ENCODE measurements at regions not wholly inside any gene's neighbourhood (a gene's known extent, or its start where the extent isn't known, plus 50 kb on each side); places are given as distances from the start of the nearest gene placed in this dataset.
A peak's percentile ranks its signal among the peaks of the same experiment; 100 is the strongest.

- Histone ChIP-seq H3K4me3 (ENCODE audit: control extremely low read depth in 1 of 5, extremely low read depth in 1 of 5, insufficient read depth in 1 of 5, low read depth in 2 of 5, low read length in 4 of 5) (no peak overlapping the region), H3K79me2 (ENCODE audit: control insufficient read depth, insufficient read depth, low read length) (no peaks in the 10 kb centered on the region), H3K4me1 (ENCODE audit: control insufficient read depth in 2 of 2, insufficient read depth in 2 of 2, low read length in 2 of 2) (no peaks in the 10 kb centered on the region), H3K36me3 (replicated peaks in 1 of 2; ENCODE audit: control extremely low read depth in 1 of 2, control insufficient read depth in 1 of 2, extremely low read depth in 1 of 2, insufficient read depth in 2 of 2, low read length in 1 of 2) (no peaks in the 10 kb centered on the region), H2AFZ (ENCODE audit: insufficient read depth, low read depth, low read length, poor library complexity, severe bottlenecking) (peak overlapping the region; percentile 45), H3K9ac (ENCODE audit: low read length) (no peak overlapping the region), H3K4me2 (replicated peaks; ENCODE audit: low read depth, low read length, poor library complexity, severe bottlenecking) (no peak overlapping the region), H3K9me3 (ENCODE audit: control extremely low read depth in 1 of 3, control insufficient read depth in 2 of 3, insufficient read depth in 1 of 3, low read length in 2 of 3) (no peaks in the 10 kb centered on the region), H3K27ac (ENCODE audit: low read length in 2 of 2) (no peak overlapping the region), H4K20me1 (ENCODE audit: control insufficient read depth, insufficient read depth, low read length, poor library complexity, severe bottlenecking) (no peaks in the 10 kb centered on the region), H3K27me3 (replicated peaks in 1 of 4; ENCODE audit: control extremely low read depth in 1 of 4, control insufficient read depth in 3 of 4, insufficient read depth in 4 of 4, low read length in 3 of 4) (no peaks in the 10 kb centered on the region)
- intact Hi-C loops (cut with micrococcal nuclease): no loop called here
- no peak overlapping the region for H3K4me3 Mint-ChIP-seq
- H3K27me3 Mint-ChIP-seq: no peaks in the 10 kb centered on the region
- no peak overlapping the region for H3K27ac Mint-ChIP-seq
- ChIA-PET POLR2A (no interaction called here), CTCF (no interaction called here)
- 82% methylated on average over 3 of the region's 3 CpGs for WGBS (ENCODE audit: insufficient coverage)
- TF ChIP-seq EZH2 (IDR thresholded peaks at IDR 0.05; ENCODE audit: borderline replicate concordance, insufficient read depth, low read depth, low read length, poor library complexity, severe bottlenecking): no peak
- no peak for TF ChIP-seq CTCF (IDR thresholded peaks at IDR 0.05)
- H3K9me3 Mint-ChIP-seq (ENCODE audit: insufficient read depth): peaks cover 6% of the 10 kb centered on the region
- no peaks in the 10 kb centered on the region for H3K4me1 Mint-ChIP-seq
- ATAC-seq (ENCODE audit: low read depth) (no peak), DNase-seq (no peak)
Observed at GRCh38 chr4:22595684-22596083, 79.8 kb upstream of the ADGRA3 start.

- no peak overlapping the region for H3K4me2 ChIP-seq (replicated peaks; ENCODE audit: low read depth, low read length, poor library complexity, severe bottlenecking)
- CTCF ChIA-PET: interaction anchor here (0.6 kb wide), 1 partner anchor 89 kb away, joined by 4 read pairs; no protein-coding TSS in a partner anchor
- POLR2A ChIA-PET: no interaction called here
- no peak overlapping the region for H2AFZ ChIP-seq (ENCODE audit: insufficient read depth, low read depth, low read length, poor library complexity, severe bottlenecking)
- Mint-ChIP-seq H3K9me3 (ENCODE audit: insufficient read depth) (peaks cover 6% of the 10 kb centered on the region), H3K4me1 (no peaks in the 10 kb centered on the region), H3K27me3 (no peaks in the 10 kb centered on the region), H3K27ac (no peak overlapping the region), H3K4me3 (no peak overlapping the region)
- no peak for TF ChIP-seq EZH2 (IDR thresholded peaks at IDR 0.05; ENCODE audit: borderline replicate concordance, insufficient read depth, low read depth, low read length, poor library complexity, severe bottlenecking)
- TF ChIP-seq CTCF (IDR thresholded peaks at IDR 0.05): no peak
- no peak overlapping the region for H3K27ac ChIP-seq (ENCODE audit: low read length in 2 of 2)
- H3K4me1 ChIP-seq (ENCODE audit: control insufficient read depth in 2 of 2, insufficient read depth in 2 of 2, low read length in 2 of 2): no peaks in the 10 kb centered on the region
- H3K79me2 ChIP-seq (ENCODE audit: control insufficient read depth, insufficient read depth, low read length): no peaks in the 10 kb centered on the region
- no peaks in the 10 kb centered on the region for H3K27me3 ChIP-seq (replicated peaks in 1 of 4; ENCODE audit: control extremely low read depth in 1 of 4, control insufficient read depth in 3 of 4, insufficient read depth in 4 of 4, low read length in 3 of 4)
- DNase-seq (no peak), ATAC-seq (ENCODE audit: low read depth) (no peak)
- H4K20me1 ChIP-seq (ENCODE audit: control insufficient read depth, insufficient read depth, low read length, poor library complexity, severe bottlenecking): no peaks in the 10 kb centered on the region
- H3K9ac ChIP-seq (ENCODE audit: low read length): no peak overlapping the region
- intact Hi-C loops (cut with micrococcal nuclease): no loop called here
- H3K9me3 ChIP-seq (ENCODE audit: control extremely low read depth in 1 of 3, control insufficient read depth in 2 of 3, insufficient read depth in 1 of 3, low read length in 2 of 3): no peaks in the 10 kb centered on the region
- no peak overlapping the region for H3K4me3 ChIP-seq (ENCODE audit: control extremely low read depth in 1 of 5, extremely low read depth in 1 of 5, insufficient read depth in 1 of 5, low read depth in 2 of 5, low read length in 4 of 5)
- no CpG with 5 or more reads among the region's 2 CpGs for WGBS (ENCODE audit: insufficient coverage)
- no peaks in the 10 kb centered on the region for H3K36me3 ChIP-seq (replicated peaks in 1 of 2; ENCODE audit: control extremely low read depth in 1 of 2, control insufficient read depth in 1 of 2, extremely low read depth in 1 of 2, insufficient read depth in 2 of 2, low read length in 1 of 2)
Observed at GRCh38 chr4:22596409-22596808, 80.5 kb upstream of the ADGRA3 start.
